Lung (tissue), 11 donors: ENCODE measurements at regions not wholly inside any gene's neighbourhood (a gene's known extent, or its start where the extent isn't known, plus 50 kb on each side); places are given as distances from the start of the nearest gene placed in this dataset.

Experiments
- ATAC-seq: fragments of 200-7000 bp; cut with Tn5 transposase; one replicate; pipeline ENCODE4 v1.9.1; 2020; ENCODE audit warnings: moderate number of reproducible peaks; ENCODE audit not compliant: insufficient read depth, low FRiP score
- DNase-seq, 3 donors: peaks; one replicate each; pipeline ENCODE4 v3.0.0-alpha.2; 2013 to 2017
- H3K27ac ChIP-seq, 2 donors: one replicate each; pipeline ENCODE4 v1.5.1; 2013; ENCODE audit warnings: mild to moderate bottlenecking in 2 of 2, moderate library complexity in 2 of 2, control low read depth in 1 of 2, inconsistent platforms in 1 of 2, low read depth in 1 of 2, low read length in 1 of 2
- H3K27me3 ChIP-seq, 3 donors: one replicate each; pipeline ENCODE4 v1.5.1; 2013; ENCODE audit warnings: low read length in 2 of 3; ENCODE audit not compliant: control insufficient read depth in 3 of 3, insufficient read depth in 3 of 3
- H3K36me3 ChIP-seq, 4 donors: one replicate each; pipeline ENCODE4 v1.5.1; 2013; ENCODE audit warnings: low read length in 4 of 4, mild to moderate bottlenecking in 1 of 4, moderate library complexity in 1 of 4; ENCODE audit not compliant: control insufficient read depth in 4 of 4, insufficient read depth in 4 of 4
- H3K4me1 ChIP-seq, 5 donors: one replicate each; pipeline ENCODE4 v1.5.1; 2013; ENCODE audit warnings: low read length in 5 of 5, mild to moderate bottlenecking in 2 of 5, moderate library complexity in 1 of 5; ENCODE audit not compliant: control insufficient read depth in 5 of 5, insufficient read depth in 5 of 5
- H3K4me3 ChIP-seq: one replicate; pipeline ENCODE4 v1.5.1; 2013; ENCODE audit warnings: mild to moderate bottlenecking, control low read depth, moderate library complexity
- H3K9ac ChIP-seq, 2 donors: one replicate each; pipeline ENCODE4 v1.5.1; 2013; ENCODE audit warnings: low read length in 2 of 2, control low read depth in 1 of 2; ENCODE audit not compliant: insufficient read depth in 1 of 2
- H3K9me3 ChIP-seq, 4 donors: one replicate each; pipeline ENCODE4 v1.5.1; 2013; ENCODE audit warnings: low read length in 3 of 4, mild to moderate bottlenecking in 1 of 4, moderate library complexity in 1 of 4; ENCODE audit not compliant: control insufficient read depth in 4 of 4, insufficient read depth in 3 of 4
- WGBS, 2 donors: extraction: QIAGEN DNeasy Blood & Tissue Kit; methylation state at CpG; one replicate each; pipeline ENCODE4 v1.1.7; 2013; 5-methylcytosine and 5-hydroxymethylcytosine counted together
- TF ChIP-seq, protein P1 (sequence below): IDR thresholded peaks from 2 replicates; pipeline ENCODE4 v1.5.1; 2012; ENCODE audit warnings: mild to moderate bottlenecking; ENCODE audit errors: control extremely low read depth, extremely low read depth
- donor health status: control.
- donor health status: control.
- donor health status: Bipolar disorder and iron deficiency.
- donor health status: healthy.
- donor health status: DM: yes; HTN: yes; CAD: no.

DNA sequence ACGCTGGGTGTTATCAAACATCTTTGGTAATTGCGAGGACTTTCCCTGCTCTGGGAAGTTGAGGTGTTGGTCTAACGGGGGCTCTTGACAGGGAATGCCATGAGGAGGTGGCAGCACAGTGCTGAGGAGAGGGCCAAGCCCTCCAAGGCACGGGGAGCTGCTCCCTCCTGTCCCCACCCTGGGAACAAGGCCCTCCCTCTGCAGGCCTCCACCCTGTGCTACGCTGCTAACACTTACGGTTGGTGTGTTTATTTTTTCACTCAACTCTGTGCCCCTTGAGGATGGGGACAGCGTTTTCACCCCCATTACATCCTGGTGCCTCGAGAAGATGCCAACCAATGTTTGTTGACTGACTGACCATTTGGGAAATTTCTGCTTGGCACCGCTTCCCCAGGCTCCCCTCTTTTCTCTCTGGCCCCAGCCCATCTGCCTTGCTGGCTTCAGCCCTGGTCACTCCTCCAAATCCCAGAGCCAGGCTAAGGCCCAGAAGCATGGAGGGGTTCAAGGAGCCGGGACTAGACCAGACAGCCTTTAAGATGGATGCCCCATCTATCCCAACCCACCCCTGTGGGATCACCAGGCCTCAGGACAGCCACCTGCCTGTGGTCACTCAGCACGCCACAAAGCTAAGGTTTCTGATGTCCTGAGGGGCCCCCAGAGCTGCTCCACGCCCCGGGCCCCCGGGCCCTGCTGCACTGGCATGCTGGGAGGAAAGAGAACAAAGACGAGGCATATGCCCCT, 125.7 kb downstream of the BARX1 start:
- Histone ChIP-seq H3K4me3 (no peak overlapping the region), H3K27ac (no peak overlapping the region), H3K9me3 (no peaks in the 10 kb centered on the region), H3K9ac (no peak overlapping the region), H3K36me3 (no peaks in the 10 kb centered on the region), H3K4me1 (peaks cover 0 to 22% (median 2%) of the 10 kb centered on the region in 5 donors), H3K27me3 (no peaks in the 10 kb centered on the region)
- TF ChIP-seq, protein P1, sequence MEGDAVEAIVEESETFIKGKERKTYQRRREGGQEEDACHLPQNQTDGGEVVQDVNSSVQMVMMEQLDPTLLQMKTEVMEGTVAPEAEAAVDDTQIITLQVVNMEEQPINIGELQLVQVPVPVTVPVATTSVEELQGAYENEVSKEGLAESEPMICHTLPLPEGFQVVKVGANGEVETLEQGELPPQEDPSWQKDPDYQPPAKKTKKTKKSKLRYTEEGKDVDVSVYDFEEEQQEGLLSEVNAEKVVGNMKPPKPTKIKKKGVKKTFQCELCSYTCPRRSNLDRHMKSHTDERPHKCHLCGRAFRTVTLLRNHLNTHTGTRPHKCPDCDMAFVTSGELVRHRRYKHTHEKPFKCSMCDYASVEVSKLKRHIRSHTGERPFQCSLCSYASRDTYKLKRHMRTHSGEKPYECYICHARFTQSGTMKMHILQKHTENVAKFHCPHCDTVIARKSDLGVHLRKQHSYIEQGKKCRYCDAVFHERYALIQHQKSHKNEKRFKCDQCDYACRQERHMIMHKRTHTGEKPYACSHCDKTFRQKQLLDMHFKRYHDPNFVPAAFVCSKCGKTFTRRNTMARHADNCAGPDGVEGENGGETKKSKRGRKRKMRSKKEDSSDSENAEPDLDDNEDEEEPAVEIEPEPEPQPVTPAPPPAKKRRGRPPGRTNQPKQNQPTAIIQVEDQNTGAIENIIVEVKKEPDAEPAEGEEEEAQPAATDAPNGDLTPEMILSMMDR: no peak
- DNase-seq (no peak), ATAC-seq (no peak)
- 64 to 74% methylated on average over 15 of the region's 15 CpGs for WGBS, 2 donors

DNA sequence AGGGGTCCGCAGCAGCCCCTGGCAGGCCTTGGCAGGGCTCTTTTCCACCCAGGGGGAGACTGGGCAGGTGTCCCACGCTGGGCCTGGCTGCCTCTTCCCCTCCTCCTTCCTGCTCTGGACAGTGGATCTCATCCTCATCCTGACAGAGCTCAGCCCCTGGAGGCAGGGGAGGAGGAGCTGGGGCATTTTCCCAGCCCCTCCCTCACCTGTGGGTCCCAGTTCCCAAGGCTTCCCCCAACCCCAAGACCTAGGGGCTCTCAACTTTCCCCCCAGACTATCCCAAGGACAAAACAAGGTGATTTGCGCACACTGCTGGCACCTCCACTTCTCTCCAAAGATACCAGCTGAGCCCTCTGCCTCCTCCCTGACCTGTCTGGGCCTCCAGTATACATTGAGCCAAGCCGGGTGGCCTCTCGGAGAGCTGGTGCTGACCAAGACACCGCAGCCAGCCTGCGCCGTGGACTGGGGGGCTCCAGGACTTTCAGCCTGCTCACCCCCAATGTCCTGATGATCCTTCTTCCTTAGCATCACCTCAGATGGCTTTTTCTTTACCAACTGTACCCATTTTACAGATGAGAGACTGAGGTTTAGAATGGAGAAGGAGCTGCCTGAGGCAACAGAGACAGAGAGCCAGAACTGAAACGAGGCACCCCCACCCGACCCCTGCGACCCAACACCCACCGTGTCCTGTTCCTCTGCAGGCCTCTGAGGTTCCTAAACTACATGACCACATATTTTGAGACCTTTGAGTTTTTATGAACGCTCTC, 126.6 kb downstream of the BARX1 start:
- H3K9ac ChIP-seq: no peak overlapping the region
- ATAC-seq (no peak), DNase-seq (no peak)
- 78 to 83% methylated on average over 13 of the region's 13 CpGs for WGBS, 2 donors
- TF ChIP-seq, protein P1: no peak
- peaks cover 0 to 22% (median 2%) of the 10 kb centered on the region in 5 donors for H3K4me1 ChIP-seq
- H3K27me3 ChIP-seq: no peaks in the 10 kb centered on the region
- H3K27ac ChIP-seq: no peak overlapping the region
- no peaks in the 10 kb centered on the region for H3K36me3 ChIP-seq
- H3K4me3 ChIP-seq: no peak overlapping the region
- H3K9me3 ChIP-seq: no peaks in the 10 kb centered on the region

DNA sequence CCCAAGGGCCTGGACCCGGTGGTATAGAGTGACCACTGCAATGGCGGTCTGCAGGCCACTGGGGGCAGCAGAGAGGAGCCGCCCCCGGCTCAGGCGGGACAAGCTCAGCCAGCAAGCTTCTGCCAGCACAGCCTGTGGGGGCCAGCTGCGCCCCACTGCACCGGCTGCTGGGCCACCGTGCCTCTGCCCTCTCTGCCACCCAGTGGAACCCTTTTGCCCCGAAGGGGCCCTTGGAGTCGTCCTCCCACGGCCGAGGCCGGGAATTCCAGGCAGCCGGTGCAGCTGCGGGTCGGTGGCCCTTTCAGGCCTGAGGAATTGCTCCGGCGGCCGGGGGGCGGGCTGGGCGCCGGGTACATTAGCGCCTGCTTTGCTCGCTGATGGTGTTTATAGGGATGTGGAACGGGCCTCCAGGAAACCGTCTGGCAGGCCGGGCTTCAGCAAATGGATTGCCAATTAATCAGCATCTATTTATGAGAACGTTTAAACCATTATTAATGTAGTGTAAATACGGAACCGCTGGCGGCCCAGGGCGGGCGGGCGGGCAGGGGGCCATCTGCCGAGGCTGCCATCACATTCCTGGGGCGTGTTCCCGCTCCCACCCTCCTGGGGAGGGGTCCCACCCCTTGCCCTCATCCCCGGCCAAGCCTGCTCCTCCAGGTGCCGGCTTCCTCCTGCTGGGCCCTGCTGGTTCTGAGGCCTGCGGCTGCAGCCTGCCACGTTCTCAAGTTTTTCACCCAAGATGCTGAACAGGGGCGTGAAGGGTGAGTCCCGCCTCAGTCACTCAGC, 127.4 kb downstream of the BARX1 start:
- peaks cover 0 to 3% (median 0%) of the 10 kb centered on the region in 4 donors for H3K9me3 ChIP-seq
- H3K9ac ChIP-seq: no peak overlapping the region
- peaks cover 0 to 22% (median 2%) of the 10 kb centered on the region in 5 donors for H3K4me1 ChIP-seq
- H3K36me3 ChIP-seq: no peaks in the 10 kb centered on the region
- no peaks in the 10 kb centered on the region for H3K27me3 ChIP-seq
- no peak overlapping the region for H3K4me3 ChIP-seq
- 11 to 18% methylated on average over 43 of the region's 43 CpGs for WGBS, 2 donors
- DNase-seq (peak; percentile 68 to 73 (median 73)), ATAC-seq (peak; percentile 86)
- TF ChIP-seq, protein P1: peak; percentile 56
- no peak overlapping the region for H3K27ac ChIP-seq
